ENCODE measurements at regions not wholly inside any gene's neighbourhood (a gene's known extent, or its start where the extent isn't known, plus 50 kb on each side); places are given as distances from the start of the nearest gene placed in this dataset.

- no peak for TF ChIP-seq ARNT (IDR thresholded peaks at IDR 0.05)
- no peak for TF ChIP-seq FOXK2 (IDR thresholded peaks at IDR 0.05)
- TF ChIP-seq BHLHE40 (IDR thresholded peaks at IDR 0.05; ENCODE audit: borderline replicate concordance), result no peak
- no peak for TF ChIP-seq ZNF384 (IDR thresholded peaks at IDR 0.05)
- TF ChIP-seq ELF4 (IDR thresholded peaks at IDR 0.05), result no peak
- TF ChIP-seq TARDBP (IDR thresholded peaks at IDR 0.05), result no peak
- TF ChIP-seq HDGF (IDR thresholded peaks at IDR 0.05; ENCODE audit: borderline replicate concordance), result no peak
- CTCF ChIA-PET, result no interaction called here
- no peak for DNase-seq (ENCODE audit: extremely low spot score)
- POLR2A ChIA-PET, result no interaction called here
Measured at GRCh38 chr2:220478305-220479058, 851.1 kb downstream of the SLC4A3 start.

- ChIA-PET CTCF (no interaction called here), POLR2A (no interaction called here)
- TF ChIP-seq PKNOX1 (IDR thresholded peaks at IDR 0.05) (no peak), HDGF (IDR thresholded peaks at IDR 0.05; ENCODE audit: borderline replicate concordance) (no peak), ZNF384 (IDR thresholded peaks at IDR 0.05) (no peak), CTBP1 (IDR thresholded peaks at IDR 0.05; ENCODE audit: borderline replicate concordance) (no peak), ELF4 (IDR thresholded peaks at IDR 0.05) (no peak), FOXM1 (IDR thresholded peaks at IDR 0.05; ENCODE audit: borderline replicate concordance) (no peak)
- no peak for DNase-seq (ENCODE audit: extremely low spot score)
Measured at GRCh38 chr2:220482716-220483115, 855.3 kb downstream of the SLC4A3 start.

GRCh38 chr2:220489121-220489520 is 861.7 kb downstream of the SLC4A3 start:
- ChIA-PET POLR2A (no interaction called here), CTCF (no interaction called here)
- no peak for DNase-seq (ENCODE audit: extremely low spot score)
- TF ChIP-seq FOXK2 (IDR thresholded peaks at IDR 0.05), result no peak
- TF ChIP-seq CTBP1 (IDR thresholded peaks at IDR 0.05; ENCODE audit: borderline replicate concordance), result no peak
- TF ChIP-seq BHLHE40 (IDR thresholded peaks at IDR 0.05; ENCODE audit: borderline replicate concordance), result no peak
- no peak for TF ChIP-seq ELF4 (IDR thresholded peaks at IDR 0.05)
- no peak for TF ChIP-seq FOXM1 (IDR thresholded peaks at IDR 0.05; ENCODE audit: borderline replicate concordance)
- no peak for TF ChIP-seq SUZ12 (IDR thresholded peaks at IDR 0.05)
- no peak for TF ChIP-seq PKNOX1 (IDR thresholded peaks at IDR 0.05)
- no peak for TF ChIP-seq SP1 (IDR thresholded peaks at IDR 0.05)
- no peak for TF ChIP-seq NFRKB (IDR thresholded peaks at IDR 0.05)

- TF ChIP-seq CTBP1 (IDR thresholded peaks at IDR 0.05; ENCODE audit: borderline replicate concordance), result no peak
- TF ChIP-seq PKNOX1 (IDR thresholded peaks at IDR 0.05), result no peak
- TF ChIP-seq FOXK2 (IDR thresholded peaks at IDR 0.05), result no peak
- no peak for TF ChIP-seq ZNF384 (IDR thresholded peaks at IDR 0.05)
- CTCF ChIA-PET, result no interaction called here
- POLR2A ChIA-PET, result no interaction called here
- DNase-seq (ENCODE audit: extremely low spot score), result no peak
Measured at GRCh38 chr2:220491670-220492069, 864.2 kb downstream of the SLC4A3 start.

GRCh38 chr2:220493871-220494525 is 866.6 kb downstream of the SLC4A3 start:
- ChIA-PET POLR2A (no interaction called here), CTCF (no interaction called here)
- no peak for TF ChIP-seq SP1 (IDR thresholded peaks at IDR 0.05)
- no peak for TF ChIP-seq FOXA1 (IDR thresholded peaks at IDR 0.05)
- TF ChIP-seq FOXK2 (IDR thresholded peaks at IDR 0.05), result no peak
- TF ChIP-seq NFRKB (IDR thresholded peaks at IDR 0.05), result no peak
- no peak for TF ChIP-seq L3MBTL2 (conservative IDR thresholded peaks at IDR 0.05)
- TF ChIP-seq PKNOX1 (IDR thresholded peaks at IDR 0.05), result no peak
- no peak for DNase-seq (ENCODE audit: extremely low spot score)

GRCh38 chr2:220496513-220496912 is 869.1 kb downstream of the SLC4A3 start:
- no peak for TF ChIP-seq SP1 (IDR thresholded peaks at IDR 0.05)
- TF ChIP-seq ELF4 (IDR thresholded peaks at IDR 0.05), result no peak
- no peak for TF ChIP-seq HDGF (IDR thresholded peaks at IDR 0.05; ENCODE audit: borderline replicate concordance)
- no peak for TF ChIP-seq SUZ12 (IDR thresholded peaks at IDR 0.05)
- TF ChIP-seq NFRKB (IDR thresholded peaks at IDR 0.05), result no peak
- no peak for TF ChIP-seq L3MBTL2 (conservative IDR thresholded peaks at IDR 0.05)
- TF ChIP-seq PKNOX1 (IDR thresholded peaks at IDR 0.05), result no peak
- TF ChIP-seq LEF1 (IDR thresholded peaks at IDR 0.05; ENCODE audit: borderline replicate concordance), result no peak
- no peak for TF ChIP-seq CTBP1 (IDR thresholded peaks at IDR 0.05; ENCODE audit: borderline replicate concordance)
- TF ChIP-seq BHLHE40 (IDR thresholded peaks at IDR 0.05; ENCODE audit: borderline replicate concordance), result no peak
- no peak for TF ChIP-seq ARNT (IDR thresholded peaks at IDR 0.05)
- TF ChIP-seq FOXK2 (IDR thresholded peaks at IDR 0.05), result no peak
- no peak for TF ChIP-seq FOXM1 (IDR thresholded peaks at IDR 0.05; ENCODE audit: borderline replicate concordance)
- no peak for TF ChIP-seq FOXA1 (IDR thresholded peaks at IDR 0.05)
- no peak for TF ChIP-seq TARDBP (IDR thresholded peaks at IDR 0.05)
- ChIA-PET POLR2A (no interaction called here), CTCF (no interaction called here)
- DNase-seq (ENCODE audit: extremely low spot score), result no peak

All from HEK293T (cell line).